Fibroblast of the aortic adventitia (primary cell): ENCODE measurements at regions not wholly inside any gene's neighbourhood (a gene's known extent, or its start where the extent isn't known, plus 50 kb on each side); places are given as distances from the start of the nearest gene placed in this dataset.

ENCODE experiments used
- DNase-seq: peaks from one replicate; pipeline ENCODE4 v3.0.0-alpha.2; 2010; ENCODE audit warnings: low read depth
- H3K4me3 ChIP-seq: 2 replicates; pipeline ENCODE4 v1.5.1; 2011; ENCODE audit warnings: low read depth, mild to moderate bottlenecking, control low read depth, low read length, moderate library complexity
- TF ChIP-seq, protein P1 (sequence below): IDR thresholded peaks from 2 replicates; pipeline ENCODE4 v1.5.1; 2011; ENCODE audit warnings: mild to moderate bottlenecking, low read length, control low read depth, inconsistent platforms; ENCODE audit not compliant: insufficient read depth

DNA sequence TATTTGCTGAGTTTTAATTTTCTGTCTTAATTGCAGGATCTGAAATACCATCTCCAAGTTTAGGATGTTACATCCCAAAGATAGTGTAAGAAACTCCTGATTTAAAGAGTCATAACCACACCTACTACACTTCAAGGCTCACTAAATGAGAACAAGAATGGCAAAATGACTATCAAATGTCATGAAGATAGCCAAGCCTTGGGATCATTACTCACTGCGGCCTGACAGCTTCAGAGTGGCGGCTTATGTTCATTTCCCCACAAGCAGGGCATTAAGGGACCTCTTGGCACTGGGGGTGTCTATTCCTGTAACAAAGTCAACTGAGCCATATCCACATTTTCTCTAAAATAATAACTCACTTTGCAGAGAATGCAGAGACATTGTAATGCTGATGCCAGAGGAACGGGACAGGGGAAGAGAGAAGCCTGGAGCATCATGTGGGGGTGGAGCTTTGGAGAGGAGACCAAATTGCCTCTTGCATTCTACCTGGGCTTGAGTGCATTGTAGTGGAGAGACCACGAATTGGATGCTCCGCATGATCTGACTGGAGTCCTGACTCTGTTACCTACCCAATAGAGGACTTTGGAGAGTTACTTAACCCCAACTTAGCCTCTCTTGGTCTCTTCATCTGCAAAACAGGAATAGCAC is 219.2 kb downstream of the OPA1 start:
- no peak overlapping the region for H3K4me3 ChIP-seq
- DNase-seq = no peak
- TF ChIP-seq, protein P1, sequence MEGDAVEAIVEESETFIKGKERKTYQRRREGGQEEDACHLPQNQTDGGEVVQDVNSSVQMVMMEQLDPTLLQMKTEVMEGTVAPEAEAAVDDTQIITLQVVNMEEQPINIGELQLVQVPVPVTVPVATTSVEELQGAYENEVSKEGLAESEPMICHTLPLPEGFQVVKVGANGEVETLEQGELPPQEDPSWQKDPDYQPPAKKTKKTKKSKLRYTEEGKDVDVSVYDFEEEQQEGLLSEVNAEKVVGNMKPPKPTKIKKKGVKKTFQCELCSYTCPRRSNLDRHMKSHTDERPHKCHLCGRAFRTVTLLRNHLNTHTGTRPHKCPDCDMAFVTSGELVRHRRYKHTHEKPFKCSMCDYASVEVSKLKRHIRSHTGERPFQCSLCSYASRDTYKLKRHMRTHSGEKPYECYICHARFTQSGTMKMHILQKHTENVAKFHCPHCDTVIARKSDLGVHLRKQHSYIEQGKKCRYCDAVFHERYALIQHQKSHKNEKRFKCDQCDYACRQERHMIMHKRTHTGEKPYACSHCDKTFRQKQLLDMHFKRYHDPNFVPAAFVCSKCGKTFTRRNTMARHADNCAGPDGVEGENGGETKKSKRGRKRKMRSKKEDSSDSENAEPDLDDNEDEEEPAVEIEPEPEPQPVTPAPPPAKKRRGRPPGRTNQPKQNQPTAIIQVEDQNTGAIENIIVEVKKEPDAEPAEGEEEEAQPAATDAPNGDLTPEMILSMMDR = no peak

DNA sequence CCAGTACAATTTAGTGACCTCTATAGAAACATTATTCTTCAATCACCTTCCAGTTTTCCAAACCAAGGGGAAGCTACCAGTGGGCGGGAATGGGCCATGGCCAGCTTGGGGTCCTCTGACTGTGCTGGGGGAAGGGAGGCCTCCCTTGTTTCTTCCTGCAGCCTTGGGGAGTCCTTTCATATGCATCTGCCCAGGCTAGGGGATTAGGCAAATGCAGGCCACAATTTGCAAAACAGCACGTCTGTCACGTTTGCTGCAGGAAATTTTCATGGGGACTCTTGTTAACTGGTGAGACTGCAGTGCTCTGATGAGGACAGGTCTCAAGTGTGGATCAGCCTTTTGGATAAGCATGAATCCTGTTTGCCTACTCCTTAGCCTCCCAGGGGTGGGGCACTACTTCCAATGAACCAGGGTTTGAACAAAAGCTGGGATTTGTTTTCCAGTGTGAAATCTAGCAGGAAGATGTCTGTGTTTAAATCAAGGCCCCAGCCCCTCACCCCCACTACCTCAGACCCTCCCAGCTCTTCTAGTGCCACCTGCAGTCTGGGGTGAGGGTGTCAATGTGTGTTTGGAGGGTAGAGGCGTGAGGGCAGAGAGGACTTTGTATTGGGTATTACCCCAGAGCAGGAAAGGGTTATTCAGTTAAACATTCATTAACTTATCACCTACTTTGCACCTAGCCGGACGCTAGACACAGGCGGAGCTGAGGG is 219.9 kb downstream of the OPA1 start:
- TF ChIP-seq, protein P1 = no peak
- H3K4me3 ChIP-seq = no peak overlapping the region
- no peak for DNase-seq

DNA sequence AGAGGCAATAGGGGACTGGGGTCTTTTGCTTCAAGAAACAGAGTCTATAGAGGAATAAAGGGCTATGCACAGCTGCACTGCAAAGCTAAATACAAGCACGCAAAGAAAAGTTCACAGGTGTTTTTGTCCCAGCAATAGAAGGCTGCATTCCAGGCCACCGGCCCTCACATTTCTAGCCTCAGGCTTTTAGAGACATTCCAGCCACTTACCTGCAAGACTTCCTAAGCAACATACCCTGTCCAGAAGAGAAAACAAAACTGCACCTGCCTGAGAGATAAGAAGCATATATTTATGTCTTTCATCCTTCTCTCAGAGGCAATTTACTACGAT is 220.5 kb downstream of the OPA1 start:
- no peak overlapping the region for H3K4me3 ChIP-seq
- TF ChIP-seq, protein P1 = no peak
- no peak for DNase-seq

DNA sequence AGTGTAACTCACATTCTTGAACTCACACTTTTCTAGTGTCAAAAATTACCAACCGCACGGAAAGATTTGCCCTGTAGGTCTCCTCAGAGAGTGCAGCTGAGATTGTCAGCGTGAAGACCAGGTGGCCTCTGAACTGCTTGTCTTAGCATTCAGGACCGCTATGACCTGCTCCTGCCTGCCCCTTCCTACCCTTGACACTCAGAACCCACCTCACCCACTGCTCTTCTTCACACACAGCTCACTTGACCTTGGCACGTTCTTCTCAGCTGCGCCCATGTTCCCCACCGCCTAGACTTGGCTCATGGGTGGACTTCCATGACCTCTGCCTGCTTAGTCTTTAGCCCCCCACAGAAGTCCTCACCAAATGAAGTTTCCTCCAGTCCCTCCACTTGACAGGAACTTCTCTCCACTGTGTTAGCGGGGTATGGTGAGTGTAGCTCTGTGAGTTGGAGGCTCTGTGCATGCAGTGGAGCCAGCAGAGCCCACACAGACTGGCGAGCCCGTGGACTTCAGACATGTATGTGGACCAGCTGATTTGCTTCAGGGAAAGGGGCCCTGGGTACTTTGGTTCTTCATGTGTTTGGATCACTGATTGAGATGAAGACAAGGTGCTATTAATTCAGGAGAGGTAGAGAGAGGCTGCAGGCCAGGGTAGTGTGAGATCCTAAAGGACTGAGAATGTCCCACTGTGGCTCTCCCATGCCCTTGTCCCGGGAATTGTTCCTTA is 221.3 kb downstream of the OPA1 start:
- H3K4me3 ChIP-seq = no peak overlapping the region
- DNase-seq = no peak
- TF ChIP-seq, protein P1 = no peak

DNA sequence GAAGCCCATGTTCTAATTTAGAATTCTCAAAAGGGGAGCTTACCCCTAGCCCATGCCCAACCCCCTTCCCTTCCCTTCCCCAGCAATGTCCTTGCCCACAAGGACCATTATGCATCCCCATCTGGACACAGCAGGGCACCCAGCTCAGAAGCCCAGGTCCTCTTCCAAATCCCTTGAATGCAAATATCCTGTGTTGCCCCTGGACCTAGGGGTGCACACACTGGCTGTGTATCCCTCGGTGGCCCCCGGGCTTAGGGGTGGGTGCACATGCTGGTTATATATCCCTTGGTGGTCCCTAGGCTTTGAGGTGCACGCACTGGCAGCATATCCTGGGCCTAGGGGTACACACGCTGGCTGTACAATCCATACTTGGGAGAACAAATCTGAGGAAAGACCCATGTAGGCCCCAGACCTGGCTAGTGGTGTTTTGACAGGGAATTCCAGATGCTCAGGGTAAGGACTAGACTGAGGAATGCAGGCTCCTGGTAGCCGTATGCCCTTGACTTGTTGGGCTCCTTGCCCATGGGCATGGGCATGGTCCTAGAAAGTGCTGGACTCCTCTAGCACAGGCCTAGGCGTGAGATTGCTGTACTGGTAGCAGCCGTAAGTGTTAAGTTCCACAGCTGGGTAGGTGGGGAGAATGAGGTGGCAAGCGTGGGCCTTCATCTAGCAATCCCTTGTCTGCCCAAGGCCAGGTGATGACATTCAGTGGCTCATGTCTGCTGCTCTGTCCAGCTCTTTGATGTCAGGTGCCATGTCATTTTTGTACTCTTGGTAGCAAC is 222.4 kb downstream of the OPA1 start:
- TF ChIP-seq, protein P1 = no peak
- DNase-seq = no peak
- no peak overlapping the region for H3K4me3 ChIP-seq

DNA sequence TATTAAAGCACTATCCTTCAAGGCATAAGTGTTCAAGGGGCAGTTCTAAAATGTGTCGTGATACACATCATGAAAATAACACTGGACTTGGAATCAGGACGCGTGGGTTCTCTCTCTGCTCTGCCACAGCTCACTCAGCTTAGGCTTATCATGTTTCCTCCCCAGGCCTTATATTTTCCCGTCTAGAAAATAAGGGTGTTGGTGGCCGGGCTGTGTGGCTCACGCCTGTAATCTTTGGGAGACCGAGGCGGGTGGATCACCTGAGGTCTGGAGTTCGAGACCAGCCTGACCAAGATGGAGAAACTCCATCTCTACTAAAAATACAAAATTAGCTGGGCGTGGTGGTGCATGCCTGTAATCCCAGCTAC is 223.0 kb downstream of the OPA1 start:
- TF ChIP-seq, protein P1 = no peak
- no peak for DNase-seq
- no peak overlapping the region for H3K4me3 ChIP-seq
